EL (cell line): ENCODE measurements at regions not wholly inside any gene's neighbourhood (a gene's known extent, or its start where the extent isn't known, plus 50 kb on each side); places are given as distances from the start of the nearest gene placed in this dataset.
"Not testable (repeated sequence)": the region's sequence is repeated elsewhere in the genome, so short reads cannot be mapped to it uniquely, and the experiment has no call there.

Experiments used
- DNase-seq: peaks from one replicate; pipeline ENCODE4 v3.0.0-alpha.2; 2016

- peak; percentile 36 for DNase-seq
Observed at GRCh38 chr14:71438684-71439083, 493.5 kb upstream of the RGS6 start.

GRCh38 chr14:71441126-71441525 is 491.1 kb upstream of the RGS6 start:
- no peak for DNase-seq

- DNase-seq, result no peak
Observed at GRCh38 chr14:71444030-71444822, 488.0 kb upstream of the RGS6 start.

GRCh38 chr14:71448431-71449315 is 483.6 kb upstream of the RGS6 start:
- DNase-seq, result no peak

- no peak for DNase-seq
Observed at GRCh38 chr14:71449316-71450055, 482.7 kb upstream of the RGS6 start.

GRCh38 chr14:71451501-71451900 is 480.7 kb upstream of the RGS6 start:
- DNase-seq, result peak; percentile 10

- DNase-seq, result no peak
Observed at GRCh38 chr14:71452539-71452938, 479.7 kb upstream of the RGS6 start.

GRCh38 chr14:71452987-71453386 is 479.2 kb upstream of the RGS6 start:
- no peak for DNase-seq

GRCh38 chr14:71454010-71454409 is 478.2 kb upstream of the RGS6 start:
- no peak for DNase-seq

GRCh38 chr14:71454513-71455332 is 477.5 kb upstream of the RGS6 start:
- DNase-seq, result no peak

GRCh38 chr14:71460091-71460490 is 472.1 kb upstream of the RGS6 start:
- DNase-seq, result no peak

GRCh38 chr14:71461617-71462016 is 470.6 kb upstream of the RGS6 start:
- DNase-seq, result not testable (repeated sequence)

- DNase-seq, result no peak
Observed at GRCh38 chr14:71463807-71464206, 468.4 kb upstream of the RGS6 start.

- no peak for DNase-seq
Observed at GRCh38 chr14:71464840-71465239, 467.4 kb upstream of the RGS6 start.

GRCh38 chr14:71465316-71465715 is 466.9 kb upstream of the RGS6 start:
- DNase-seq, result peak; percentile 46

- no peak for DNase-seq
Observed at GRCh38 chr14:71466251-71466650, 466.0 kb upstream of the RGS6 start.

- no peak for DNase-seq
Observed at GRCh38 chr14:71466946-71467345, 465.3 kb upstream of the RGS6 start.

- DNase-seq, result peak; percentile 63
Observed at GRCh38 chr14:71467361-71467811, 464.8 kb upstream of the RGS6 start.

- no peak for DNase-seq
Observed at GRCh38 chr14:71468701-71469100, 463.5 kb upstream of the RGS6 start.

GRCh38 chr14:71469643-71470335 is 462.4 kb upstream of the RGS6 start:
- no peak for DNase-seq

- DNase-seq, result no peak
Observed at GRCh38 chr14:71471634-71472355, 460.4 kb upstream of the RGS6 start.
